H1 (cell line): ENCODE measurements at regions not wholly inside any gene's neighbourhood (a gene's known extent, or its start where the extent isn't known, plus 50 kb on each side); places are given as distances from the start of the nearest gene placed in this dataset.

Experiments
- ASH2L ChIP-seq: fragments of 200-600, 300-600 bp; sonication (generic); IDR thresholded peaks from one replicate; pipeline ENCODE4 v1.7.1; 2017; ENCODE audit warnings: low read length
- CEBPB ChIP-seq: IDR thresholded peaks from 2 replicates; pipeline ENCODE4 v1.6.1; 2012; ENCODE audit warnings: low read depth, low read length
- HDAC6 ChIP-seq: IDR thresholded peaks from one replicate; pipeline ENCODE4 v1.7.1; 2012; ENCODE audit warnings: low read depth, mild to moderate bottlenecking, inconsistent platforms, low read length, moderate library complexity
- JUND ChIP-seq: IDR thresholded peaks from 2 replicates; pipeline ENCODE4 v1.6.1; 2011; ENCODE audit warnings: mild to moderate bottlenecking, improper control_type of control experiment, low read length
- KDM1A ChIP-seq: fragments of 200-600, 300-600 bp; sonication (generic); IDR thresholded peaks from 2 replicates; pipeline ENCODE4 v1.7.1; 2016; ENCODE audit warnings: mild to moderate bottlenecking, low read length, borderline replicate concordance
- POLR2AphosphoS5 ChIP-seq: IDR thresholded peaks from 2 replicates; pipeline ENCODE4 v1.6.1; 2011; ENCODE audit warnings: low read depth, low read length
- TF ChIP-seq, protein P1 (sequence below): fragments of 300-600 bp; sonication (generic); IDR thresholded peaks from 2 replicates; pipeline ENCODE4 v1.7.1; 2012; ENCODE audit warnings: low read length, moderate library complexity, mild to moderate bottlenecking, inconsistent platforms; ENCODE audit not compliant: insufficient replicate concordance

DNA sequence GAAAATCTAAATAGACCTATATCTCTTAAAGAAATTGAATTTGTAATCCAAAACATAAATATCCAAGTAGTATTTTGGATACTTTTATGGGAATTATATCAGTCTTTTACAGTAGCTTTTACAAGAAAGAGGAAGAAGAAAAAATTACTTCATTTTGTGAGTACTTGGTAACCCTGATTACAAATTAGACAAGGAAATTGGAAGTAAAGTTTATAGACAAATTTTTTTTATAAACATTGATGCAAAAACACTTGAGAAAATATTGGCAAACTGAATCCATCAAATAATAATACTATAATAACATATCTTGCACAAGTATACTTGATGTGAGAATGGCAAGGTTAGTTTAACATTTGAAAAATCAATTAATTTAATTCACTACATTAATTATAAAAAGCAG is 954.1 kb upstream of the MIR17HG start (continued):
- TF ChIP-seq, protein P1, sequence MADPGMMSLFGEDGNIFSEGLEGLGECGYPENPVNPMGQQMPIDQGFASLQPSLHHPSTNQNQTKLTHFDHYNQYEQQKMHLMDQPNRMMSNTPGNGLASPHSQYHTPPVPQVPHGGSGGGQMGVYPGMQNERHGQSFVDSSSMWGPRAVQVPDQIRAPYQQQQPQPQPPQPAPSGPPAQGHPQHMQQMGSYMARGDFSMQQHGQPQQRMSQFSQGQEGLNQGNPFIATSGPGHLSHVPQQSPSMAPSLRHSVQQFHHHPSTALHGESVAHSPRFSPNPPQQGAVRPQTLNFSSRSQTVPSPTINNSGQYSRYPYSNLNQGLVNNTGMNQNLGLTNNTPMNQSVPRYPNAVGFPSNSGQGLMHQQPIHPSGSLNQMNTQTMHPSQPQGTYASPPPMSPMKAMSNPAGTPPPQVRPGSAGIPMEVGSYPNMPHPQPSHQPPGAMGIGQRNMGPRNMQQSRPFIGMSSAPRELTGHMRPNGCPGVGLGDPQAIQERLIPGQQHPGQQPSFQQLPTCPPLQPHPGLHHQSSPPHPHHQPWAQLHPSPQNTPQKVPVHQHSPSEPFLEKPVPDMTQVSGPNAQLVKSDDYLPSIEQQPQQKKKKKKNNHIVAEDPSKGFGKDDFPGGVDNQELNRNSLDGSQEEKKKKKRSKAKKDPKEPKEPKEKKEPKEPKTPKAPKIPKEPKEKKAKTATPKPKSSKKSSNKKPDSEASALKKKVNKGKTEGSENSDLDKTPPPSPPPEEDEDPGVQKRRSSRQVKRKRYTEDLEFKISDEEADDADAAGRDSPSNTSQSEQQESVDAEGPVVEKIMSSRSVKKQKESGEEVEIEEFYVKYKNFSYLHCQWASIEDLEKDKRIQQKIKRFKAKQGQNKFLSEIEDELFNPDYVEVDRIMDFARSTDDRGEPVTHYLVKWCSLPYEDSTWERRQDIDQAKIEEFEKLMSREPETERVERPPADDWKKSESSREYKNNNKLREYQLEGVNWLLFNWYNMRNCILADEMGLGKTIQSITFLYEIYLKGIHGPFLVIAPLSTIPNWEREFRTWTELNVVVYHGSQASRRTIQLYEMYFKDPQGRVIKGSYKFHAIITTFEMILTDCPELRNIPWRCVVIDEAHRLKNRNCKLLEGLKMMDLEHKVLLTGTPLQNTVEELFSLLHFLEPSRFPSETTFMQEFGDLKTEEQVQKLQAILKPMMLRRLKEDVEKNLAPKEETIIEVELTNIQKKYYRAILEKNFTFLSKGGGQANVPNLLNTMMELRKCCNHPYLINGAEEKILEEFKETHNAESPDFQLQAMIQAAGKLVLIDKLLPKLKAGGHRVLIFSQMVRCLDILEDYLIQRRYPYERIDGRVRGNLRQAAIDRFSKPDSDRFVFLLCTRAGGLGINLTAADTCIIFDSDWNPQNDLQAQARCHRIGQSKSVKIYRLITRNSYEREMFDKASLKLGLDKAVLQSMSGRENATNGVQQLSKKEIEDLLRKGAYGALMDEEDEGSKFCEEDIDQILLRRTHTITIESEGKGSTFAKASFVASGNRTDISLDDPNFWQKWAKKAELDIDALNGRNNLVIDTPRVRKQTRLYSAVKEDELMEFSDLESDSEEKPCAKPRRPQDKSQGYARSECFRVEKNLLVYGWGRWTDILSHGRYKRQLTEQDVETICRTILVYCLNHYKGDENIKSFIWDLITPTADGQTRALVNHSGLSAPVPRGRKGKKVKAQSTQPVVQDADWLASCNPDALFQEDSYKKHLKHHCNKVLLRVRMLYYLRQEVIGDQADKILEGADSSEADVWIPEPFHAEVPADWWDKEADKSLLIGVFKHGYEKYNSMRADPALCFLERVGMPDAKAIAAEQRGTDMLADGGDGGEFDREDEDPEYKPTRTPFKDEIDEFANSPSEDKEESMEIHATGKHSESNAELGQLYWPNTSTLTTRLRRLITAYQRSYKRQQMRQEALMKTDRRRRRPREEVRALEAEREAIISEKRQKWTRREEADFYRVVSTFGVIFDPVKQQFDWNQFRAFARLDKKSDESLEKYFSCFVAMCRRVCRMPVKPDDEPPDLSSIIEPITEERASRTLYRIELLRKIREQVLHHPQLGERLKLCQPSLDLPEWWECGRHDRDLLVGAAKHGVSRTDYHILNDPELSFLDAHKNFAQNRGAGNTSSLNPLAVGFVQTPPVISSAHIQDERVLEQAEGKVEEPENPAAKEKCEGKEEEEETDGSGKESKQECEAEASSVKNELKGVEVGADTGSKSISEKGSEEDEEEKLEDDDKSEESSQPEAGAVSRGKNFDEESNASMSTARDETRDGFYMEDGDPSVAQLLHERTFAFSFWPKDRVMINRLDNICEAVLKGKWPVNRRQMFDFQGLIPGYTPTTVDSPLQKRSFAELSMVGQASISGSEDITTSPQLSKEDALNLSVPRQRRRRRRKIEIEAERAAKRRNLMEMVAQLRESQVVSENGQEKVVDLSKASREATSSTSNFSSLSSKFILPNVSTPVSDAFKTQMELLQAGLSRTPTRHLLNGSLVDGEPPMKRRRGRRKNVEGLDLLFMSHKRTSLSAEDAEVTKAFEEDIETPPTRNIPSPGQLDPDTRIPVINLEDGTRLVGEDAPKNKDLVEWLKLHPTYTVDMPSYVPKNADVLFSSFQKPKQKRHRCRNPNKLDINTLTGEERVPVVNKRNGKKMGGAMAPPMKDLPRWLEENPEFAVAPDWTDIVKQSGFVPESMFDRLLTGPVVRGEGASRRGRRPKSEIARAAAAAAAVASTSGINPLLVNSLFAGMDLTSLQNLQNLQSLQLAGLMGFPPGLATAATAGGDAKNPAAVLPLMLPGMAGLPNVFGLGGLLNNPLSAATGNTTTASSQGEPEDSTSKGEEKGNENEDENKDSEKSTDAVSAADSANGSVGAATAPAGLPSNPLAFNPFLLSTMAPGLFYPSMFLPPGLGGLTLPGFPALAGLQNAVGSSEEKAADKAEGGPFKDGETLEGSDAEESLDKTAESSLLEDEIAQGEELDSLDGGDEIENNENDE = no peak
- TF ChIP-seq POLR2AphosphoS5 (no peak), KDM1A (no peak), HDAC6 (no peak), JUND (no peak), CEBPB (no peak), ASH2L (no peak)
